NCI-H2081 treated with DMSO at 0.1 percent for 48 hours (cell line): ENCODE measurements at regions not wholly inside any gene's neighbourhood (a gene's known extent, or its start where the extent isn't known, plus 50 kb on each side); places are given as distances from the start of the nearest gene placed in this dataset.

Experiments used
- DNase-seq: peaks from one replicate; lab custom pipeline; 2025; lab: John Stamatoyannopoulos, UW

GRCh38 chr17:51555153-51555552 lies 294.8 kb downstream of the UTP18 start:
- DNase-seq: no peak

GRCh38 chr17:51559778-51560177 lies 299.4 kb downstream of the UTP18 start:
- no peak for DNase-seq

- DNase-seq: no peak
Observed at GRCh38 chr17:51560398-51560797, 300.1 kb downstream of the UTP18 start.

- DNase-seq: no peak
Observed at GRCh38 chr17:51563961-51564360, 303.6 kb downstream of the UTP18 start.

GRCh38 chr17:51572115-51572514 lies 311.8 kb downstream of the UTP18 start:
- DNase-seq: no peak
